ENCODE measurements at regions not wholly inside any gene's neighbourhood (a gene's known extent, or its start where the extent isn't known, plus 50 kb on each side); places are given as distances from the start of the nearest gene placed in this dataset.

DNA sequence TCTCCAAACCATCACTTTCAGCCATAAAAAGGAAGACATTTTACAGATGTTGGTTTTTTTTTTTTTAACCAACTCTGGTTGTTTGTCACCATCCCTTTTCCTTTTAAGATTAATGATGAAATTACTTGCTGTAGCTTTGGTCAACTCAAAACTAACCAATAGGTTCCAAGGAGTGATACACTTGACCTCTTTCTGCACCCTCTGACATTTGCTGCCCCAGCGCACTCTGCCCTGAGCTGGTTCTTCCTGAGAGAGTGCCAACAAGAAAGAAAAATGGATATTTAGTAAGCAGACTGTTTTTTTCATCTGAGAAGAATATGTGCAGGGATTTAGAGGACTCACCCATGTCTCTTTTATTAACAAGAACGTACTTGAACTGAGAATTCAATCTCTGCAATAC is 520.0 kb downstream of the TXNL1 start (continued):
- TF ChIP-seq RXRA (IDR thresholded peaks at IDR 0.05; ENCODE audit: insufficient read depth, low read depth, low read length) (no peak), ASH2L (IDR thresholded peaks at IDR 0.05; ENCODE audit: low read length) (no peak), NRF1 (IDR thresholded peaks at IDR 0.05; ENCODE audit: low read depth, low read length) (no peak), SP1 (IDR thresholded peaks at IDR 0.05; ENCODE audit: low read depth, low read length) (no peak)
- TF ChIP-seq, protein P1, sequence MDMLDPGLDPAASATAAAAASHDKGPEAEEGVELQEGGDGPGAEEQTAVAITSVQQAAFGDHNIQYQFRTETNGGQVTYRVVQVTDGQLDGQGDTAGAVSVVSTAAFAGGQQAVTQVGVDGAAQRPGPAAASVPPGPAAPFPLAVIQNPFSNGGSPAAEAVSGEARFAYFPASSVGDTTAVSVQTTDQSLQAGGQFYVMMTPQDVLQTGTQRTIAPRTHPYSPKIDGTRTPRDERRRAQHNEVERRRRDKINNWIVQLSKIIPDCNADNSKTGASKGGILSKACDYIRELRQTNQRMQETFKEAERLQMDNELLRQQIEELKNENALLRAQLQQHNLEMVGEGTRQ (IDR thresholded peaks at IDR 0.05; ENCODE audit: low read length) = no peak

Measured in H1 (cell line).